ENCODE measurements at regions not wholly inside any gene's neighbourhood (a gene's known extent, or its start where the extent isn't known, plus 50 kb on each side); places are given as distances from the start of the nearest gene placed in this dataset.

- Histone ChIP-seq H3K9ac (ENCODE audit: low read depth, low read length, poor library complexity, severe bottlenecking) (no peak overlapping the region), H3K79me2 (ENCODE audit: insufficient read depth, low read length) (no peaks in the 10 kb centered on the region), H3K4me1 (ENCODE audit: insufficient read depth, low read length, poor library complexity, severe bottlenecking) (no peaks in the 10 kb centered on the region), H3K4me3 (ENCODE audit: low read length, poor library complexity, severe bottlenecking) (no peak overlapping the region), H2AFZ (ENCODE audit: low read length) (no peak overlapping the region), H3K9me2 (replicated peaks; ENCODE audit: low read depth, low read length) (no peaks in the 10 kb centered on the region), H3K4me2 (ENCODE audit: low read depth, low read length, poor library complexity, severe bottlenecking) (no peak overlapping the region), H4K20me1 (ENCODE audit: insufficient read depth, low read length, poor library complexity, severe bottlenecking) (no peaks in the 10 kb centered on the region), H3F3A (ENCODE audit: low read depth) (no peaks in the 10 kb centered on the region), H3K27me3 (ENCODE audit: insufficient read depth, low read length, poor library complexity, severe bottlenecking) (no peaks in the 10 kb centered on the region), H3K36me3 (ENCODE audit: insufficient read depth, low read length) (no peaks in the 10 kb centered on the region), H3K9me3 (ENCODE audit: insufficient read depth, low read depth, low read length) (no peaks in the 10 kb centered on the region)
- TF ChIP-seq EZH2phosphoT487 (IDR thresholded peaks at IDR 0.05; ENCODE audit: borderline replicate concordance), result no peak
- no peak for TF ChIP-seq CTCF (conservative IDR thresholded peaks at IDR 0.05; ENCODE audit: low read length)
Observed at GRCh38 chr10:104582966-104583365, 58.1 kb upstream of the SORCS3 start.

- Histone ChIP-seq H3K9me2 (replicated peaks; ENCODE audit: low read depth, low read length) (no peaks in the 10 kb centered on the region), H3K4me1 (ENCODE audit: insufficient read depth, low read length, poor library complexity, severe bottlenecking) (no peaks in the 10 kb centered on the region), H3K4me3 (ENCODE audit: low read length, poor library complexity, severe bottlenecking) (no peak overlapping the region), H2AFZ (ENCODE audit: low read length) (no peak overlapping the region), H3K4me2 (ENCODE audit: low read depth, low read length, poor library complexity, severe bottlenecking) (no peak overlapping the region), H3K27me3 (ENCODE audit: insufficient read depth, low read length, poor library complexity, severe bottlenecking) (no peaks in the 10 kb centered on the region), H3F3A (ENCODE audit: low read depth) (no peaks in the 10 kb centered on the region), H3K9ac (ENCODE audit: low read depth, low read length, poor library complexity, severe bottlenecking) (no peak overlapping the region), H3K79me2 (ENCODE audit: insufficient read depth, low read length) (no peaks in the 10 kb centered on the region), H3K36me3 (ENCODE audit: insufficient read depth, low read length) (no peaks in the 10 kb centered on the region), H3K9me3 (ENCODE audit: insufficient read depth, low read depth, low read length) (no peaks in the 10 kb centered on the region), H4K20me1 (ENCODE audit: insufficient read depth, low read length, poor library complexity, severe bottlenecking) (no peaks in the 10 kb centered on the region)
- no peak for TF ChIP-seq EZH2phosphoT487 (IDR thresholded peaks at IDR 0.05; ENCODE audit: borderline replicate concordance)
- TF ChIP-seq CTCF (conservative IDR thresholded peaks at IDR 0.05; ENCODE audit: low read length), result no peak
Observed at GRCh38 chr10:104584541-104584940, 56.5 kb upstream of the SORCS3 start.

GRCh38 chr10:104587751-104588150 is 53.3 kb upstream of the SORCS3 start:
- Histone ChIP-seq H4K20me1 (ENCODE audit: insufficient read depth, low read length, poor library complexity, severe bottlenecking) (no peaks in the 10 kb centered on the region), H3K79me2 (ENCODE audit: insufficient read depth, low read length) (no peaks in the 10 kb centered on the region), H3K27me3 (ENCODE audit: insufficient read depth, low read length, poor library complexity, severe bottlenecking) (no peaks in the 10 kb centered on the region), H2AFZ (ENCODE audit: low read length) (no peak overlapping the region), H3K9me2 (replicated peaks; ENCODE audit: low read depth, low read length) (no peaks in the 10 kb centered on the region), H3K4me2 (ENCODE audit: low read depth, low read length, poor library complexity, severe bottlenecking) (no peak overlapping the region), H3K9me3 (ENCODE audit: insufficient read depth, low read depth, low read length) (no peaks in the 10 kb centered on the region), H3K4me3 (ENCODE audit: low read length, poor library complexity, severe bottlenecking) (no peak overlapping the region), H3K4me1 (ENCODE audit: insufficient read depth, low read length, poor library complexity, severe bottlenecking) (no peaks in the 10 kb centered on the region), H3K9ac (ENCODE audit: low read depth, low read length, poor library complexity, severe bottlenecking) (no peak overlapping the region), H3K36me3 (ENCODE audit: insufficient read depth, low read length) (no peaks in the 10 kb centered on the region), H3F3A (ENCODE audit: low read depth) (no peaks in the 10 kb centered on the region)
- TF ChIP-seq CTCF (conservative IDR thresholded peaks at IDR 0.05; ENCODE audit: low read length), result no peak
- TF ChIP-seq EZH2phosphoT487 (IDR thresholded peaks at IDR 0.05; ENCODE audit: borderline replicate concordance), result no peak

Data from Loucy (cell line).